ENCODE measurements at regions not wholly inside any gene's neighbourhood (a gene's known extent, or its start where the extent isn't known, plus 50 kb on each side); places are given as distances from the start of the nearest gene placed in this dataset.

DNA sequence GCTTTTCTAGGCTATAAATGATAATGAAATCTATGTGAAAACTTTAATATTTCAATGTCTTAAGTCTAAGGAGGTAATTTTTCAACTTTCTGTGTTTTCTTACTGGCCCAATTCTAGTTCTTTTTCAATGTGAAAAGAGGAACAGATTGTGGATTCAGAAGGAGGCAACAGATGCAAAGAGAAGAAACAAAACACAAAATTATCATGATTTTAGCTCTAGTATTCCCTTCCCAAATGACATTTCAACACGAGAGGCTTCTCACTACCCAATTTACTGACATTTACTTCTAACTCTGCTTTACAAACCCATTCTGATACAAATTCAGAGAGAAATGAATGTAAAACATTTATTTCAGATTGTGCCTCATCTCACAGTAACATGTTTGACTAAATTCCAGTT lies 169.4 kb downstream of the WT1 start:
- TF ChIP-seq RCOR1 (IDR thresholded peaks at IDR 0.05; ENCODE audit: low read depth, low read length): no peak
- no peak for TF ChIP-seq ZSCAN20 (CRISPR knock-in tag; IDR thresholded peaks at IDR 0.05)
- TF ChIP-seq E2F6 (IDR thresholded peaks at IDR 0.05; ENCODE audit: borderline replicate concordance, low read depth): no peak
- no peak for TF ChIP-seq FOSL2 (IDR thresholded peaks at IDR 0.05)
- no peak for TF ChIP-seq FOSL2 (CRISPR knock-in tag; IDR thresholded peaks at IDR 0.05)
- TF ChIP-seq NPAS2 (CRISPR knock-in tag; IDR thresholded peaks at IDR 0.05; ENCODE audit: borderline replicate concordance): no peak
- no peak for TF ChIP-seq HEYL (CRISPR knock-in tag; IDR thresholded peaks at IDR 0.05)
- TF ChIP-seq EP300 (IDR thresholded peaks at IDR 0.05): no peak
- no peak for TF ChIP-seq HOXA7 (CRISPR knock-in tag; IDR thresholded peaks at IDR 0.05)
- TF ChIP-seq CBX2 (IDR thresholded peaks at IDR 0.05; ENCODE audit: borderline replicate concordance, low read depth): no peak
- Histone ChIP-seq H3K4me1 (no peaks in the 10 kb centered on the region), H3K4me3 (no peak overlapping the region), H3K9me3 (no peaks in the 10 kb centered on the region), H3K4me2 (no peak overlapping the region), H3K27ac (no peak overlapping the region)
- ChIA-PET POLR2A (no interaction called here), CTCF (no interaction called here)
- DNase-seq (ENCODE audit: low read depth in 1 of 2, low spot score in 1 of 2) (no peak), FAIRE-seq (no peak), ATAC-seq (no peak)
- WGBS (ENCODE audit: missing lambda C conversion rate): 0% methylated on average over 1 of the region's 1 CpG

GRCh38 chr11:32266601-32267000 lies 168.7 kb downstream of the WT1 start:
- H3K4me3 ChIP-seq: no peak overlapping the region

More at GRCh38 chr11:32266601-32267000, 168.7 kb downstream of the WT1 start:
- DNase-seq (ENCODE audit: low read depth in 1 of 2, low spot score in 1 of 2) (no peak), FAIRE-seq (no peak), ATAC-seq (no peak)
- 42% methylated on average over 4 of the region's 4 CpGs for WGBS (ENCODE audit: missing lambda C conversion rate)
- POLR2A ChIA-PET: no interaction called here
- CTCF ChIA-PET: no interaction called here
- Histone ChIP-seq H3K27ac (no peak overlapping the region), H3K9me3 (no peaks in the 10 kb centered on the region), H3K4me2 (no peak overlapping the region), H3K4me1 (no peaks in the 10 kb centered on the region)
- TF ChIP-seq, protein P1, sequence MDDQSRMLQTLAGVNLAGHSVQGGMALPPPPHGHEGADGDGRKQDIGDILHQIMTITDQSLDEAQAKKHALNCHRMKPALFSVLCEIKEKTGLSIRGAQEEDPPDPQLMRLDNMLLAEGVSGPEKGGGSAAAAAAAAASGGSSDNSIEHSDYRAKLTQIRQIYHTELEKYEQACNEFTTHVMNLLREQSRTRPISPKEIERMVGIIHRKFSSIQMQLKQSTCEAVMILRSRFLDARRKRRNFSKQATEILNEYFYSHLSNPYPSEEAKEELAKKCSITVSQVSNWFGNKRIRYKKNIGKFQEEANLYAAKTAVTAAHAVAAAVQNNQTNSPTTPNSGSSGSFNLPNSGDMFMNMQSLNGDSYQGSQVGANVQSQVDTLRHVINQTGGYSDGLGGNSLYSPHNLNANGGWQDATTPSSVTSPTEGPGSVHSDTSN (IDR thresholded peaks at IDR 0.05): no peak
- no peak for TF ChIP-seq KDM1A (IDR thresholded peaks at IDR 0.05; ENCODE audit: low read depth)
- TF ChIP-seq RNF2 (IDR thresholded peaks at IDR 0.05; ENCODE audit: borderline replicate concordance, low read depth): no peak
- TF ChIP-seq MAFK (IDR thresholded peaks at IDR 0.05; ENCODE audit: partially characterized antibody): no peak
- no peak for TF ChIP-seq CEBPB (IDR thresholded peaks at IDR 0.05)
- TF ChIP-seq HOXB13 (CRISPR knock-in tag; IDR thresholded peaks at IDR 0.05; ENCODE audit: low read depth): no peak
- no peak for TF ChIP-seq NFE2L2 (conservative IDR thresholded peaks at IDR 0.05; ENCODE audit: low read length)
- TF ChIP-seq, protein P2, sequence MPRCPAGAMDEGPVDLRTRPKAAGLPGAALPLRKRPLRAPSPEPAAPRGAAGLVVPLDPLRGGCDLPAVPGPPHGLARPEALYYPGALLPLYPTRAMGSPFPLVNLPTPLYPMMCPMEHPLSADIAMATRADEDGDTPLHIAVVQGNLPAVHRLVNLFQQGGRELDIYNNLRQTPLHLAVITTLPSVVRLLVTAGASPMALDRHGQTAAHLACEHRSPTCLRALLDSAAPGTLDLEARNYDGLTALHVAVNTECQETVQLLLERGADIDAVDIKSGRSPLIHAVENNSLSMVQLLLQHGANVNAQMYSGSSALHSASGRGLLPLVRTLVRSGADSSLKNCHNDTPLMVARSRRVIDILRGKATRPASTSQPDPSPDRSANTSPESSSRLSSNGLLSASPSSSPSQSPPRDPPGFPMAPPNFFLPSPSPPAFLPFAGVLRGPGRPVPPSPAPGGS (IDR thresholded peaks at IDR 0.05): no peak
- TF ChIP-seq CBX8 (IDR thresholded peaks at IDR 0.05): no peak
- TF ChIP-seq HEYL (CRISPR knock-in tag; IDR thresholded peaks at IDR 0.05): no peak
- no peak for TF ChIP-seq EHF (CRISPR knock-in tag; IDR thresholded peaks at IDR 0.05)
- no peak for TF ChIP-seq CBX2 (IDR thresholded peaks at IDR 0.05; ENCODE audit: borderline replicate concordance, low read depth)
- no peak for TF ChIP-seq TP53 (CRISPR knock-in tag; IDR thresholded peaks at IDR 0.05)
- TF ChIP-seq ELK1 (IDR thresholded peaks at IDR 0.05; ENCODE audit: low read depth, low read length): no peak
- no peak for TF ChIP-seq CHD2 (IDR thresholded peaks at IDR 0.05; ENCODE audit: low read length, partially characterized antibody)
- TF ChIP-seq, protein P3, sequence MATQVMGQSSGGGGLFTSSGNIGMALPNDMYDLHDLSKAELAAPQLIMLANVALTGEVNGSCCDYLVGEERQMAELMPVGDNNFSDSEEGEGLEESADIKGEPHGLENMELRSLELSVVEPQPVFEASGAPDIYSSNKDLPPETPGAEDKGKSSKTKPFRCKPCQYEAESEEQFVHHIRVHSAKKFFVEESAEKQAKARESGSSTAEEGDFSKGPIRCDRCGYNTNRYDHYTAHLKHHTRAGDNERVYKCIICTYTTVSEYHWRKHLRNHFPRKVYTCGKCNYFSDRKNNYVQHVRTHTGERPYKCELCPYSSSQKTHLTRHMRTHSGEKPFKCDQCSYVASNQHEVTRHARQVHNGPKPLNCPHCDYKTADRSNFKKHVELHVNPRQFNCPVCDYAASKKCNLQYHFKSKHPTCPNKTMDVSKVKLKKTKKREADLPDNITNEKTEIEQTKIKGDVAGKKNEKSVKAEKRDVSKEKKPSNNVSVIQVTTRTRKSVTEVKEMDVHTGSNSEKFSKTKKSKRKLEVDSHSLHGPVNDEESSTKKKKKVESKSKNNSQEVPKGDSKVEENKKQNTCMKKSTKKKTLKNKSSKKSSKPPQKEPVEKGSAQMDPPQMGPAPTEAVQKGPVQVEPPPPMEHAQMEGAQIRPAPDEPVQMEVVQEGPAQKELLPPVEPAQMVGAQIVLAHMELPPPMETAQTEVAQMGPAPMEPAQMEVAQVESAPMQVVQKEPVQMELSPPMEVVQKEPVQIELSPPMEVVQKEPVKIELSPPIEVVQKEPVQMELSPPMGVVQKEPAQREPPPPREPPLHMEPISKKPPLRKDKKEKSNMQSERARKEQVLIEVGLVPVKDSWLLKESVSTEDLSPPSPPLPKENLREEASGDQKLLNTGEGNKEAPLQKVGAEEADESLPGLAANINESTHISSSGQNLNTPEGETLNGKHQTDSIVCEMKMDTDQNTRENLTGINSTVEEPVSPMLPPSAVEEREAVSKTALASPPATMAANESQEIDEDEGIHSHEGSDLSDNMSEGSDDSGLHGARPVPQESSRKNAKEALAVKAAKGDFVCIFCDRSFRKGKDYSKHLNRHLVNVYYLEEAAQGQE (IDR thresholded peaks at IDR 0.05): no peak
- TF ChIP-seq POLR2AphosphoS2 (conservative IDR thresholded peaks at IDR 0.05; ENCODE audit: low read length): no peak

All from A549 (cell line).